Psoas muscle (tissue), 7 donors: ENCODE measurements at regions not wholly inside any gene's neighbourhood (a gene's known extent, or its start where the extent isn't known, plus 50 kb on each side); places are given as distances from the start of the nearest gene placed in this dataset.

Source experiments
- ATAC-seq, 4 donors: fragments of 200-7000 bp; cut with Tn5 transposase; one replicate each; pipeline ENCODE4 v1.9.1; 2020; ENCODE audit warnings: moderate library complexity in 3 of 4, mild to moderate bottlenecking in 2 of 4
- DNase-seq, 2 donors: peaks; one replicate each; pipeline ENCODE4 v3.0.0-alpha.2; 2020
- H3K27ac ChIP-seq: fragments of 200-600 bp; one replicate; pipeline ENCODE4 v1.8.0; 2022
- H3K27me3 ChIP-seq, 3 donors: fragments of 200-600 bp in 1 of 3; one replicate each; pipeline versions ENCODE4 v1.6.1 to v1.8.0; 2013 to 2022; ENCODE audit warnings: low read length in 2 of 3, mild to moderate bottlenecking in 2 of 3, moderate library complexity in 1 of 3; ENCODE audit not compliant: insufficient read depth in 3 of 3
- H3K36me3 ChIP-seq, 2 donors: fragments of 200-600 bp in 1 of 2; one replicate each; pipeline versions ENCODE4 v1.6.1 to v1.8.0; 2013 to 2022; ENCODE audit warnings: low read depth in 1 of 2, mild to moderate bottlenecking in 1 of 2, moderate library complexity in 1 of 2; ENCODE audit not compliant: insufficient read depth in 1 of 2
- H3K4me1 ChIP-seq: fragments of 200-600 bp; one replicate; pipeline ENCODE4 v1.8.0; 2022
- H3K4me3 ChIP-seq: fragments of 200-600 bp; one replicate; pipeline ENCODE4 v1.8.0; 2022; ENCODE audit warnings: mild to moderate bottlenecking
- H3K9me3 ChIP-seq: fragments of 200-600 bp; one replicate; pipeline ENCODE4 v1.8.0; 2022
- CTCF ChIP-seq: fragments of 200-600 bp; IDR thresholded peaks from one replicate; pipeline ENCODE4 v1.8.0; 2022; ENCODE audit warnings: antibody characterized with exemption
- WGBS, 3 donors: extraction: QIAGEN DNeasy Blood & Tissue Kit; methylation state at CpG; one replicate each; pipeline versions ENCODE4 v1.1.6 to v1.1.7; 2013; 5-methylcytosine and 5-hydroxymethylcytosine counted together
- intact Hi-C, 2 donors: fragments of 100-400 bp; cut with DNase I; formaldehyde crosslinking; loops; one replicate each; pipeline versions ENCODE4 v1.11.0 to v1.14.2; 2022
- donor health status: healthy with polysubstance abuse.
- donor health status: DM: no; HTN: no; CAD: no; lungs with moderate emphysema.
- donor health status: Bipolar disorder and iron deficiency.
- donor health status: healthy.
- donor health status: DM: yes; HTN: yes; CAD: no.
- donor health status: DM: no; HTN: no; CAD: no.
- donor health status: DM: yes; HTN: yes; CAD: no.

- ATAC-seq (no peak), DNase-seq (no peak)
- Histone ChIP-seq H3K9me3 (no peaks in the 10 kb centered on the region), H3K27ac (no peak overlapping the region), H3K4me3 (no peak overlapping the region), H3K4me1 (no peaks in the 10 kb centered on the region), H3K27me3 (no peaks in the 10 kb centered on the region), H3K36me3 (no peaks in the 10 kb centered on the region)
- intact Hi-C loops, result no loop called here
- TF ChIP-seq CTCF, result no peak
- 30 to 32% (median 32%) methylated on average over 2 of the region's 2 CpGs for WGBS, 3 donors
Observed at GRCh38 chr14:28577711-28578131, 188.9 kb upstream of the FOXG1 start.

GRCh38 chr14:28584951-28585350, 181.6 kb upstream of the FOXG1 start:
- Histone ChIP-seq H3K4me1 (no peaks in the 10 kb centered on the region), H3K27me3 (no peaks in the 10 kb centered on the region), H3K9me3 (no peaks in the 10 kb centered on the region), H3K27ac (no peak overlapping the region), H3K4me3 (no peak overlapping the region), H3K36me3 (no peaks in the 10 kb centered on the region)
- DNase-seq (no peak), ATAC-seq (no peak)
- TF ChIP-seq CTCF, result no peak
- 71 to 89% (median 86%) methylated on average over 2 of the region's 2 CpGs for WGBS, 3 donors
- intact Hi-C loops, result no loop called here

- intact Hi-C loops, result no loop called here
- no peak for ATAC-seq
- no peaks in the 10 kb centered on the region for H3K4me1 ChIP-seq
- no peaks in the 10 kb centered on the region for H3K9me3 ChIP-seq
- H3K4me3 ChIP-seq, result no peak overlapping the region
- no peak for TF ChIP-seq CTCF
- no peak overlapping the region for H3K27ac ChIP-seq
- H3K27me3 ChIP-seq, result no peaks in the 10 kb centered on the region
- no peaks in the 10 kb centered on the region for H3K36me3 ChIP-seq
- no peak for DNase-seq
- WGBS, 3 donors, result 16 to 29% (median 21%) methylated on average over 1 of the region's 1 CpG
Observed at GRCh38 chr14:28589792-28590191, 176.8 kb upstream of the FOXG1 start.

- no peak for DNase-seq
- no peak overlapping the region for H3K27ac ChIP-seq
- no peak overlapping the region for H3K4me3 ChIP-seq
- H3K36me3 ChIP-seq, result no peaks in the 10 kb centered on the region
- H3K9me3 ChIP-seq, result no peaks in the 10 kb centered on the region
- ATAC-seq, result no peak
- intact Hi-C loops, result no loop called here
- no peaks in the 10 kb centered on the region for H3K27me3 ChIP-seq
- H3K4me1 ChIP-seq, result no peaks in the 10 kb centered on the region
- no peak for TF ChIP-seq CTCF
Observed at GRCh38 chr14:28596391-28596790, 170.2 kb upstream of the FOXG1 start.

GRCh38 chr14:28599191-28599590, 167.4 kb upstream of the FOXG1 start:
- Histone ChIP-seq H3K4me1 (no peaks in the 10 kb centered on the region), H3K4me3 (no peak overlapping the region), H3K36me3 (no peaks in the 10 kb centered on the region), H3K27ac (no peak overlapping the region), H3K27me3 (no peaks in the 10 kb centered on the region), H3K9me3 (no peaks in the 10 kb centered on the region)
- DNase-seq (no peak), ATAC-seq (no peak)
- intact Hi-C loops, result no loop called here
- 66 to 73% (median 70%) methylated on average over 2 of the region's 2 CpGs for WGBS, 3 donors
- no peak for TF ChIP-seq CTCF
